ENCODE measurements at regions not wholly inside any gene's neighbourhood (a gene's known extent, or its start where the extent isn't known, plus 50 kb on each side); places are given as distances from the start of the nearest gene placed in this dataset.
"Not testable (repeated sequence)": the region's sequence is repeated elsewhere in the genome, so short reads cannot be mapped to it uniquely, and the experiment has no call there.

DNA sequence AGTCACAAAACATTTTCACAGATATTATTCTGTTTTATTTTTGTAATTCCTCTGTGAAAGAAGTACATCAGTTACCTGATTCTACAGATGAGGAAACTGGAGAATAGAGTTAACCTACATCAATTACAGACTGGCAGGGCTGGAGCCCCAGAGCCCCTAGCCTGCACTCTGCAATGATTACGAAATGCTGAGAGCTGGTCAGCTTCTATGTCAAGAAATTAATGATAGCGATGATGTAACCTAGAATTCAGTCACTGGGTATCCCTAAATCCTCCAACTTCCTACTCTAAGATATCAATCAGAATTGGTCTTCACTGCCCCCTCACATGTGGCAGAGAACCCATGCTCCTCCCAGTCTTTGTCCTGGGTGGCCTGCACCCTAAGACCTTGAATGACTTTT is 273.5 kb upstream of the PLET1 start:
- in situ Hi-C loops (cut with HindIII; ENCODE audit: low sequenced_read_pairs), result no loop called here
- TF ChIP-seq, protein P1, sequence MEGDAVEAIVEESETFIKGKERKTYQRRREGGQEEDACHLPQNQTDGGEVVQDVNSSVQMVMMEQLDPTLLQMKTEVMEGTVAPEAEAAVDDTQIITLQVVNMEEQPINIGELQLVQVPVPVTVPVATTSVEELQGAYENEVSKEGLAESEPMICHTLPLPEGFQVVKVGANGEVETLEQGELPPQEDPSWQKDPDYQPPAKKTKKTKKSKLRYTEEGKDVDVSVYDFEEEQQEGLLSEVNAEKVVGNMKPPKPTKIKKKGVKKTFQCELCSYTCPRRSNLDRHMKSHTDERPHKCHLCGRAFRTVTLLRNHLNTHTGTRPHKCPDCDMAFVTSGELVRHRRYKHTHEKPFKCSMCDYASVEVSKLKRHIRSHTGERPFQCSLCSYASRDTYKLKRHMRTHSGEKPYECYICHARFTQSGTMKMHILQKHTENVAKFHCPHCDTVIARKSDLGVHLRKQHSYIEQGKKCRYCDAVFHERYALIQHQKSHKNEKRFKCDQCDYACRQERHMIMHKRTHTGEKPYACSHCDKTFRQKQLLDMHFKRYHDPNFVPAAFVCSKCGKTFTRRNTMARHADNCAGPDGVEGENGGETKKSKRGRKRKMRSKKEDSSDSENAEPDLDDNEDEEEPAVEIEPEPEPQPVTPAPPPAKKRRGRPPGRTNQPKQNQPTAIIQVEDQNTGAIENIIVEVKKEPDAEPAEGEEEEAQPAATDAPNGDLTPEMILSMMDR (IDR thresholded peaks at IDR 0.05; ENCODE audit: low read depth, low read length), result no peak
- DNase-seq (ENCODE audit: low read depth, low spot score), result no peak
- H3K4me3 ChIP-seq (ENCODE audit: low read depth, low read length), result no peak overlapping the region

DNA sequence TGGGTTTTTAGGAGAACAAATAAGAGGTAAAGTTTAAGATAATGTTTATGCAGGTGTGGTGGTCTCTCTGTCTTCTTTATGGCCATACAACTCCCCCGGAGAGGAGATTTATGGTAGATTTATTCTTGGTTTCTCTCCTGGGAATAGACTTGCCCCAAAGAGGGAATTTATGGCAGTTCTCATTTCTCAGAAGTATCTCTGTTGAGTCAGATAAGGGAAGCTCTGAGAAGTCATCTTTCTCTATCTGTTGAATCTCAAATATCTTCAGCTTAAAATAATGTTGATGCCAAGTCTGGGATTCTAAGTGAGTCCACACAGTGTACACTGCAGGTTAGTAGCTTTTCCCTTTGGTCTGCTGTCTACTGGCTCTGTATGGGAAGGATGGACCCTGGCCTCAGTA is 276.4 kb upstream of the PLET1 start:
- in situ Hi-C loops (cut with HindIII; ENCODE audit: low sequenced_read_pairs), result no loop called here
- no peak for DNase-seq (ENCODE audit: low read depth, low spot score)
- TF ChIP-seq, protein P1 (IDR thresholded peaks at IDR 0.05; ENCODE audit: low read depth, low read length), result no peak
- H3K4me3 ChIP-seq (ENCODE audit: low read depth, low read length), result no peak overlapping the region

DNA sequence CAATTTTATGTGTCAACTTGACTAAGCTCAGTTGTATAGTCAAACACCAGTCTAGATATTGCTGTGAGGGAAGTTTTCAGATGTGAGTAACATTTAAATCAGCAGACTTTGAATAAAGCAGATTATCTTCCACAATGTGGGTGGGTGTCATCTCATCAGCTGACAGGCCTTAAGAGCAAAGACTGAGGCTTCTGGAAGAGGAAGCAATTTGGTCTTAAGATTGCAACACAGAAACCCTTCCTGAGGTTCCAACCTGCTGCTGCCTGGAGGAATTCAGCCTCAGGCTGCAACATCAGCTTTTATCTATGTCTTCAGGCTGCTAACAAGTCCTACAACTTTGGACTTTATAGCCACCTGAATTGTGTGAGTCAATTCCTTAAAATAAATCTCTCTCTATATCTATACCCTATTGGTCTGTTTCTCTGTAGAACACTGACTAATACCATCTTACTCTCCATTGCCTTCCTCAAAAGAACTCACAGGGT is 277.2 kb upstream of the PLET1 start:
- TF ChIP-seq, protein P1 (IDR thresholded peaks at IDR 0.05; ENCODE audit: low read depth, low read length), result no peak
- in situ Hi-C loops (cut with HindIII; ENCODE audit: low sequenced_read_pairs), result no loop called here
- no peak overlapping the region for H3K4me3 ChIP-seq (ENCODE audit: low read depth, low read length)
- no peak for DNase-seq (ENCODE audit: low read depth, low spot score)

DNA sequence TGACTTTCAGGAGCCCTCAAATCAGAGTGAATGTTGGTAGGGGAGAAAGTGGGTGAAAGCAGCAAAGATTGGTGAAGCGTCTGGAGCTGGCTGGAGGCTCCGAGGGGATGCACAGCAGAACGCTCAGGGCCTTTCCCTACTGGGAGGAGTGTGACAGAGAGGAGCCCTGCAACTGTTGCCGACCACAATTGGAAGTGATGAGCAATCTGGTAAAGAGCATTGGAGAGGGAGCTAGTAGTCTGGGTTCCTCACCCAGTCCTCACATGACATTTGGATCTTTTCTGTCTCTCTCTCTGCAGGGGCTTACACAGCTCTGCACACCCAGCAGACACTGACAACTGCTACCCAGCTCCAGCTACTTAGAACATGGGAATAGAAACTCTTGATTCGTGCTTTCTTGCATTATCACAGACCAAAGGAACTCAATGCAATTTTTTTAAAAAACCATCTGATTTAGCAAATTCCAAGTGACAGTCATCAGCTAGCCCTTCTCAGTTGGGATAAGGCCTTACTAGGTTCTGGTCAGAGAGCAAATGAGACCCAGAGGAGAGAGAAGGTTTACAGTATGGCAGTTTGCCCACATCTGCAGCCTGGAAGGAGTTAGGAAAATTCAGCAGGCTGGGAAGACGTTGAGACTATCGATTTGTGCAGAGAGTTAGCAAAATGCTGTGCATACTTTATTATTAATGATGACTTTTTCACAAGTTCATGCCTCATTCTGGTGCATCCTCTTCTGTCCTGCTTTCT is 278.0 kb upstream of the PLET1 start:
- H3K4me3 ChIP-seq (ENCODE audit: low read depth, low read length), result no peak overlapping the region
- DNase-seq (ENCODE audit: low read depth, low spot score), result no peak
- TF ChIP-seq, protein P1 (IDR thresholded peaks at IDR 0.05; ENCODE audit: low read depth, low read length), result no peak
- in situ Hi-C loops (cut with HindIII; ENCODE audit: low sequenced_read_pairs), result no loop called here

DNA sequence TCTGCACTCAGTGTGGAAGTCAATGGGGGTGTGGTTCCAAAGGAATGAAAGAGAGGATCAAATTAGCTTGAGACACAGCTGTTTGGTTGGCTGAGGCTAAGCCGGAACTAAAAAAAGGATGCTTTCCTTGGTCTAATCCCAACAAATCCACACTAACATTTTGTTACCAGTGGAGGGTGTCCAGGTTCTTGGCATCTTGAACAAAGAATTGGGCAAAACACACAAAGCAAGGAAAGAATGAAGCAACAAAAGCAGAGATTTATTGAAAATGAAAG is 278.6 kb upstream of the PLET1 start:
- in situ Hi-C loops (cut with HindIII; ENCODE audit: low sequenced_read_pairs); H3K4me3 ChIP-seq (ENCODE audit: low read depth, low read length); DNase-seq (ENCODE audit: low read depth, low spot score): not testable (repeated sequence)

DNA sequence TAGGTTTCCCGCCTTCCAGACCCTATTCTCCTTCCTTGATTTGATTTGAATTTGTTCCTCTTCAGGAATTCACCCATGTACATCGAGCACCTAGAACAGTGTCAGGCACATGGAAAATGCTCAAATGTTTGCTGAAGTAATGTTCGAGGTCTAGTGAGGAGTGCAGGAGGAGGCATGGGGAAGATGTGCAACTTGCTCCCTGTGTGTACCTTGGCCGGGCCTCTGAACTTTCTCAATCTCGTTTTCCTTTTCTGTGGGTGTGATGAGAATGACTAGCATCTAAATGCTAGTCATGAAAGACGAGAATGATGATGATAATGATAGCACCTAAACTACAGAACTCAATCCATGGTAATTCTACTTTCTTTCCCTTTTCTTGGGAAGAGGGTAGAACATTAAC is 279.1 kb upstream of the PLET1 start:
- TF ChIP-seq, protein P1 (IDR thresholded peaks at IDR 0.05; ENCODE audit: low read depth, low read length), result no peak
- in situ Hi-C loops (cut with HindIII; ENCODE audit: low sequenced_read_pairs), result no loop called here
- no peak for DNase-seq (ENCODE audit: low read depth, low spot score)
- no peak overlapping the region for H3K4me3 ChIP-seq (ENCODE audit: low read depth, low read length)

DNA sequence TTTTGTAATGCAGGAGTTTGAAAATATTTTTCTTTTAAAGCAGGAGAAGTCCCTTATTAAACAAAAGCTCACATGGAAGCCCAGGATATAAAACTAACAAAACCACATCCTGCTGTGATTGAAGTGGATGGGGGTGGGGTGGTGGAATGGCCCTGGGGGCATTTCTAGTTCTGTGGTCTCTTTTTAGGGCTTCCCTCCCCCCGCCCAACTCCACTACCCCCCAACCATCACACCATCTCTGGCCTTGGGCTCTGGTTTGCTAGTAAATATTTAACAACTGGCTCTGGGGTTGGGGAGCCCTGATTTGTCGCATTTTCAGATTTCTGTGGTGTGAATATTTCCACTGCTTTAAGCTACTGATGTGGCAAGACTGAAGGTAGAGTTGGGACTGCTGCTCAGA is 279.6 kb upstream of the PLET1 start:
- DNase-seq (ENCODE audit: low read depth, low spot score), result no peak
- TF ChIP-seq, protein P1 (IDR thresholded peaks at IDR 0.05; ENCODE audit: low read depth, low read length), result no peak
- in situ Hi-C loops (cut with HindIII; ENCODE audit: low sequenced_read_pairs), result no loop called here
- H3K4me3 ChIP-seq (ENCODE audit: low read depth, low read length), result no peak overlapping the region
